Activated B cell treated with CpG ODN at 0.5 μM for 24 hours (primary cell): ENCODE measurements at regions not wholly inside any gene's neighbourhood (a gene's known extent, or its start where the extent isn't known, plus 50 kb on each side); places are given as distances from the start of the nearest gene placed in this dataset.

ENCODE experiments used
- ATAC-seq: fragments of 200-7000 bp; cut with Tn5 transposase; one replicate; pipeline ENCODE4 v1.10.0; 2021; ENCODE audit warnings: low read depth, mild to moderate bottlenecking, moderate library complexity
- CTCF ChIA-PET: fragments of 350-600 bp; sonication (Branson Sonifier 250); formaldehyde crosslinking; loops from one replicate; lab custom pipeline; 2021; ENCODE audit warnings: antibody characterized with exemption; lab: Charles Lee
- POLR2A ChIA-PET: fragments of 350-600 bp; sonication (Branson Sonifier 250); formaldehyde crosslinking; loops from one replicate; lab custom pipeline; 2021; ENCODE audit warnings: antibody characterized with exemption; lab: Charles Lee
- DNase-seq: peaks from one replicate; pipeline ENCODE4 v3.0.0; 2022
- H3K27ac Mint-ChIP-seq: one replicate; pipeline ENCODE4 v1.8.0; 2020; ENCODE audit warnings: mixed read lengths
- H3K27me3 Mint-ChIP-seq: one replicate; pipeline ENCODE4 v1.8.0; 2021; ENCODE audit warnings: mixed read lengths
- H3K36me3 Mint-ChIP-seq: one replicate; pipeline ENCODE4 v1.8.0; 2021; ENCODE audit warnings: low read depth, mixed read lengths
- H3K4me1 Mint-ChIP-seq: one replicate; pipeline ENCODE4 v1.8.0; 2021; ENCODE audit warnings: mixed read lengths
- H3K4me3 Mint-ChIP-seq: one replicate; pipeline ENCODE4 v1.8.0; 2020; ENCODE audit warnings: mild to moderate bottlenecking, mixed read lengths
- H3K9me3 Mint-ChIP-seq: one replicate; pipeline ENCODE4 v1.8.0; 2020; ENCODE audit warnings: mixed read lengths
- CTCF ChIP-seq: fragments of 200-600 bp; IDR thresholded peaks from one replicate; pipeline ENCODE4 v1.8.0; 2022; ENCODE audit warnings: antibody characterized with exemption, mild to moderate bottlenecking
- intact Hi-C: fragments of 100-400 bp; cut with micrococcal nuclease; formaldehyde crosslinking; loops from one replicate; pipeline ENCODE4 v1.15.1; 2024

GRCh38 chr11:128201801-128202200, 385.6 kb downstream of the ETS1 start:
- no peak overlapping the region for H3K4me3 Mint-ChIP-seq
- intact Hi-C loops: no loop called here
- no peaks in the 10 kb centered on the region for H3K27me3 Mint-ChIP-seq
- H3K9me3 Mint-ChIP-seq: peaks cover 2% of the 10 kb centered on the region
- TF ChIP-seq CTCF: no peak
- H3K36me3 Mint-ChIP-seq: no peaks in the 10 kb centered on the region
- no peak overlapping the region for H3K27ac Mint-ChIP-seq
- CTCF ChIA-PET: no interaction called here
- POLR2A ChIA-PET: interaction anchor here (0.6 kb wide), 1 partner anchor 558 kb away, joined by 10 read pairs; no protein-coding TSS in a partner anchor
- no peaks in the 10 kb centered on the region for H3K4me1 Mint-ChIP-seq
- ATAC-seq (no peak), DNase-seq (no peak)

- Mint-ChIP-seq H3K36me3 (no peaks in the 10 kb centered on the region), H3K4me3 (no peak overlapping the region), H3K27ac (no peak overlapping the region), H3K27me3 (no peaks in the 10 kb centered on the region), H3K4me1 (no peaks in the 10 kb centered on the region), H3K9me3 (no peaks in the 10 kb centered on the region)
- TF ChIP-seq CTCF: no peak
- ChIA-PET POLR2A (no interaction called here), CTCF (no interaction called here)
- DNase-seq (no peak), ATAC-seq (no peak)
- intact Hi-C loops: no loop called here
These were observed 386.3 kb downstream of the ETS1 start for GRCh38 chr11:128201009-128201408.

GRCh38 chr11:128200467-128200866, 386.9 kb downstream of the ETS1 start:
- ChIA-PET POLR2A (no interaction called here), CTCF (no interaction called here)
- H3K27ac Mint-ChIP-seq: no peak overlapping the region
- peaks cover 2% of the 10 kb centered on the region for H3K4me1 Mint-ChIP-seq
- ATAC-seq (no peak), DNase-seq (no peak)
- intact Hi-C loops: no loop called here
- no peaks in the 10 kb centered on the region for H3K27me3 Mint-ChIP-seq
- H3K9me3 Mint-ChIP-seq: no peaks in the 10 kb centered on the region
- H3K36me3 Mint-ChIP-seq: no peaks in the 10 kb centered on the region
- H3K4me3 Mint-ChIP-seq: no peak overlapping the region
- TF ChIP-seq CTCF: no peak

- Mint-ChIP-seq H3K4me3 (no peak overlapping the region), H3K9me3 (no peaks in the 10 kb centered on the region), H3K4me1 (peaks cover 18% of the 10 kb centered on the region), H3K27ac (no peak overlapping the region), H3K27me3 (no peaks in the 10 kb centered on the region), H3K36me3 (no peaks in the 10 kb centered on the region)
- no peak for DNase-seq
- TF ChIP-seq CTCF: no peak
- POLR2A ChIA-PET: interaction anchor here (1.3 kb wide), 1 partner anchor 64 kb away, joined by 3 read pairs; no protein-coding TSS in a partner anchor
- CTCF ChIA-PET: no interaction called here
- ATAC-seq: no peak
- intact Hi-C loops: loop anchor here (5.0 kb wide), 2 partner anchors 274 to 324 kb away; no protein-coding TSS in a partner anchor
These were observed 389.1 kb downstream of the ETS1 start for GRCh38 chr11:128198216-128198772.

- intact Hi-C loops: loop anchor here (5.0 kb wide), 2 partner anchors 276 to 326 kb away; no protein-coding TSS in a partner anchor
- Mint-ChIP-seq H3K27ac (no peak overlapping the region), H3K4me1 (peaks cover 18% of the 10 kb centered on the region), H3K27me3 (no peaks in the 10 kb centered on the region), H3K4me3 (no peak overlapping the region), H3K9me3 (no peaks in the 10 kb centered on the region), H3K36me3 (no peaks in the 10 kb centered on the region)
- ChIA-PET POLR2A (no interaction called here), CTCF (interaction anchor here (2.1 kb wide), 1 partner anchor 436 kb away, joined by 11 read pairs; no protein-coding TSS in a partner anchor)
- ATAC-seq (no peak), DNase-seq (no peak)
- no peak for TF ChIP-seq CTCF
These were observed 391.1 kb downstream of the ETS1 start for GRCh38 chr11:128196235-128196634.
